ENCODE measurements at regions not wholly inside any gene's neighbourhood (a gene's known extent, or its start where the extent isn't known, plus 50 kb on each side); places are given as distances from the start of the nearest gene placed in this dataset.
"Not testable (repeated sequence)": the region's sequence is repeated elsewhere in the genome, so short reads cannot be mapped to it uniquely, and the experiment has no call there.

GRCh38 chr6:145569140-145569539 is 166.2 kb downstream of the EPM2A start:
- no peaks in the 10 kb centered on the region for H3K4me1 ChIP-seq
- ATAC-seq = no peak
- no peak overlapping the region for H3K4me3 ChIP-seq
- no peaks in the 10 kb centered on the region for H3K36me3 ChIP-seq
- TF ChIP-seq CTCF (IDR thresholded peaks at IDR 0.05) (no peak), EP300 (IDR thresholded peaks at IDR 0.05) (no peak), POLR2AphosphoS5 (IDR thresholded peaks at IDR 0.05) (no peak), POLR2A (IDR thresholded peaks at IDR 0.05) (no peak)
- H3K27me3 ChIP-seq = no peaks in the 10 kb centered on the region
- whole genome bisulfite sequencing, 2 donors (ENCODE audit: low coverage in 1 of 2) = 57 to 64% methylated on average over 3 of the region's 3 CpGs
- peaks cover 0 to 19% (median 0%) of the 10 kb centered on the region in 3 donors for H3K9me3 ChIP-seq
- no peak overlapping the region for H3K27ac ChIP-seq

GRCh38 chr6:145570336-145570735 is 165.0 kb downstream of the EPM2A start:
- not testable (repeated sequence) for H3K4me3 ChIP-seq, ATAC-seq, H3K27me3 ChIP-seq, H3K27ac ChIP-seq, H3K4me1 ChIP-seq, H3K36me3 ChIP-seq
- WGBS, 2 donors (ENCODE audit: low coverage in 1 of 2) = 62 to 81% methylated on average over 1 of the region's 1 CpG
- peaks cover 0 to 31% (median 0%) of the 10 kb centered on the region in 3 donors for H3K9me3 ChIP-seq

- ATAC-seq = not testable (repeated sequence)
- peaks cover 0 to 68% (median 0%) of the 10 kb centered on the region in 3 donors for H3K9me3 ChIP-seq
These were observed 161.1 kb downstream of the EPM2A start for GRCh38 chr6:145574269-145574668.

More at GRCh38 chr6:145574269-145574668, 161.1 kb downstream of the EPM2A start:
- not testable (repeated sequence) for H3K4me1 ChIP-seq, H3K27me3 ChIP-seq, H3K27ac ChIP-seq, H3K36me3 ChIP-seq, H3K4me3 ChIP-seq
- WGBS, 2 donors (ENCODE audit: low coverage in 1 of 2) = 100% methylated on average over 1 of the region's 1 CpG

Small RNA genes in the stretch of these regions (small RNA-seq; reads per million reads assigned to genes)
- gene RNU1-33P = 0 reads per million in 4 donors

Measured in gastroesophageal sphincter (tissue), 4 donors.